Ovary (tissue), 3 donors: ENCODE measurements at regions not wholly inside any gene's neighbourhood (a gene's known extent, or its start where the extent isn't known, plus 50 kb on each side); places are given as distances from the start of the nearest gene placed in this dataset.

Experiments
- EP300 ChIP-seq: sonication (generic); formaldehyde crosslinking; IDR thresholded peaks from one replicate; pipeline ENCODE4 v1.6.1; 2017; ENCODE audit warnings: antibody characterized with exemption
- POLR2A ChIP-seq: fragments of 450-650 bp; IDR thresholded peaks from one replicate; pipeline ENCODE4 v1.6.1; 2017; ENCODE audit warnings: antibody characterized with exemption, mild to moderate bottlenecking, moderate library complexity
- TF ChIP-seq, protein P1 (sequence below), 3 donors: fragments of 450-650 bp in 2 of 3; fragments of 200-600 bp in 1 of 3; IDR thresholded peaks; one replicate each; pipeline versions ENCODE4 v1.5.1 to v1.8.0; 2016 to 2022; ENCODE audit warnings: antibody characterized with exemption in 3 of 3, mild to moderate bottlenecking in 1 of 3
- donor health status: DM: no; HTN: no; CAD: no.

DNA sequence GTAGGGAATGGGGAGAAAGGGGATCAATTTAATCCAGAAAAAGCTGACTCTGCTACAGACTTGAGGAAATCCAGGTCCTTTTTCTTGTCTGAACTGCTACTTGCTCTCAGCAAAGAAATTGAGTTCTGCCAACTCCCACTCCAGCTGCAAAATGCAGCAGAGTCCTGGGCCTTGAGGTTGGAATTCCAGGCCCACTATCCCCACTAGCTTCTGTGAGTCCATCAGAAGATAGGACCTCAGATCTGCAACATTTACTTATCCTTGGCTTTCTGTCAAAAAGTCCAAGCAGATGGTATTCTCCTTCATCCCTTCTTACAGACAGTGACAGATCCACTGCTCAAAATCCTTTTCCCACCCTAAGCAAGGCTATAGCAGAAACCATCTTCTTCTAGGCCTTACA, 219.2 kb downstream of the ARHGAP12 start:
- TF ChIP-seq POLR2A (no peak), EP300 (no peak)
- TF ChIP-seq, protein P1, sequence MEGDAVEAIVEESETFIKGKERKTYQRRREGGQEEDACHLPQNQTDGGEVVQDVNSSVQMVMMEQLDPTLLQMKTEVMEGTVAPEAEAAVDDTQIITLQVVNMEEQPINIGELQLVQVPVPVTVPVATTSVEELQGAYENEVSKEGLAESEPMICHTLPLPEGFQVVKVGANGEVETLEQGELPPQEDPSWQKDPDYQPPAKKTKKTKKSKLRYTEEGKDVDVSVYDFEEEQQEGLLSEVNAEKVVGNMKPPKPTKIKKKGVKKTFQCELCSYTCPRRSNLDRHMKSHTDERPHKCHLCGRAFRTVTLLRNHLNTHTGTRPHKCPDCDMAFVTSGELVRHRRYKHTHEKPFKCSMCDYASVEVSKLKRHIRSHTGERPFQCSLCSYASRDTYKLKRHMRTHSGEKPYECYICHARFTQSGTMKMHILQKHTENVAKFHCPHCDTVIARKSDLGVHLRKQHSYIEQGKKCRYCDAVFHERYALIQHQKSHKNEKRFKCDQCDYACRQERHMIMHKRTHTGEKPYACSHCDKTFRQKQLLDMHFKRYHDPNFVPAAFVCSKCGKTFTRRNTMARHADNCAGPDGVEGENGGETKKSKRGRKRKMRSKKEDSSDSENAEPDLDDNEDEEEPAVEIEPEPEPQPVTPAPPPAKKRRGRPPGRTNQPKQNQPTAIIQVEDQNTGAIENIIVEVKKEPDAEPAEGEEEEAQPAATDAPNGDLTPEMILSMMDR (IDR thresholded peaks at IDR 0.05) = no peak
